DND-41 (cell line): ENCODE measurements at regions not wholly inside any gene's neighbourhood (a gene's known extent, or its start where the extent isn't known, plus 50 kb on each side); places are given as distances from the start of the nearest gene placed in this dataset.

Experiments
- EZH2 ChIP-seq: IDR thresholded peaks from 3 replicates; pipeline ENCODE4 v1.6.1; 2012; ENCODE audit warnings: borderline replicate concordance, low read depth, mild to moderate bottlenecking, moderate library complexity, low read length, inconsistent platforms; ENCODE audit not compliant: severe bottlenecking
- TF ChIP-seq, protein P1 (sequence below): IDR thresholded peaks from 2 replicates; pipeline ENCODE4 v1.5.1; 2012; ENCODE audit warnings: borderline replicate concordance, low read length, moderate library complexity, mild to moderate bottlenecking; ENCODE audit not compliant: poor library complexity, severe bottlenecking; ENCODE audit errors: extremely low read depth

GRCh38 chr5:111953351-111954127 lies 196.5 kb upstream of the NREP start:
- TF ChIP-seq, protein P1, sequence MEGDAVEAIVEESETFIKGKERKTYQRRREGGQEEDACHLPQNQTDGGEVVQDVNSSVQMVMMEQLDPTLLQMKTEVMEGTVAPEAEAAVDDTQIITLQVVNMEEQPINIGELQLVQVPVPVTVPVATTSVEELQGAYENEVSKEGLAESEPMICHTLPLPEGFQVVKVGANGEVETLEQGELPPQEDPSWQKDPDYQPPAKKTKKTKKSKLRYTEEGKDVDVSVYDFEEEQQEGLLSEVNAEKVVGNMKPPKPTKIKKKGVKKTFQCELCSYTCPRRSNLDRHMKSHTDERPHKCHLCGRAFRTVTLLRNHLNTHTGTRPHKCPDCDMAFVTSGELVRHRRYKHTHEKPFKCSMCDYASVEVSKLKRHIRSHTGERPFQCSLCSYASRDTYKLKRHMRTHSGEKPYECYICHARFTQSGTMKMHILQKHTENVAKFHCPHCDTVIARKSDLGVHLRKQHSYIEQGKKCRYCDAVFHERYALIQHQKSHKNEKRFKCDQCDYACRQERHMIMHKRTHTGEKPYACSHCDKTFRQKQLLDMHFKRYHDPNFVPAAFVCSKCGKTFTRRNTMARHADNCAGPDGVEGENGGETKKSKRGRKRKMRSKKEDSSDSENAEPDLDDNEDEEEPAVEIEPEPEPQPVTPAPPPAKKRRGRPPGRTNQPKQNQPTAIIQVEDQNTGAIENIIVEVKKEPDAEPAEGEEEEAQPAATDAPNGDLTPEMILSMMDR = no peak
- no peak for TF ChIP-seq EZH2
